OCI-LY7 (cell line): ENCODE measurements at regions not wholly inside any gene's neighbourhood (a gene's known extent, or its start where the extent isn't known, plus 50 kb on each side); places are given as distances from the start of the nearest gene placed in this dataset.

Experiments used
- CTCF ChIP-seq: fragments of 200-600 bp; sonication (generic); conservative IDR thresholded peaks from 2 replicates; pipeline ENCODE4 v1.5.1; 2014; ENCODE audit warnings: mild to moderate bottlenecking, antibody characterized with exemption, low read length, moderate library complexity, mixed read lengths
- EZH2phosphoT487 ChIP-seq: fragments of 200-600 bp; sonication (generic); IDR thresholded peaks from 2 replicates; pipeline ENCODE4 v1.6.1; 2018; ENCODE audit warnings: low read depth, borderline replicate concordance, mild to moderate bottlenecking, mixed run types, antibody characterized with exemption, low read length, moderate library complexity, mixed read lengths

- TF ChIP-seq CTCF (no peak), EZH2phosphoT487 (no peak)
These were observed 214.4 kb upstream of the DSEL start for GRCh38 chr18:67730886-67731285.
